ENCODE measurements at regions not wholly inside any gene's neighbourhood (a gene's known extent, or its start where the extent isn't known, plus 50 kb on each side); places are given as distances from the start of the nearest gene placed in this dataset.

DNA sequence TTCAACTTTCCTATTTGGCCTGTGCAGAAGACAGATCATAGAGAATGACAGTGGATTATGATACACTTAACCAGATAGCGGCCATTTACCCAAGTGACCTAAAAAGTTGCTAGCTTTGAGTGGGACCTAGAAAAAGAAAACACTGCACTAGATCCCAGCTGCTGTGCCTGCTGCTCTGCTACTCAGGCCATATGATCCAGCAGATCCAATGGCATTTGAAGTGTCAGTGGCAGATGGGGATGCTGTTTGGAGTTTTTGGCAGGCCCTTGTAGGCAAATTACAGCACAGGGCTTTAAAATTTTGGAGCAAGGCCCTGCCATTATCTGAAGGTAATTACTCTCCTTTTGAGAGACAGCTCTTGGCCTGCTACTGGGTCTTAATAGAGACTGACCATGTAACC lies 74.0 kb upstream of the KCNE2 start:
- Mint-ChIP-seq H3K4me1 (no peaks in the 10 kb centered on the region), H3K27me3 (ENCODE audit: low read depth in 3 of 3) (peaks cover 0 to 4% (median 0%) of the 10 kb centered on the region in 3 donors), H3K4me3 (no peak overlapping the region), H3K27ac (no peak overlapping the region), H3K9me3 (peaks cover 7 to 24% (median 9%) of the 10 kb centered on the region in 6 donors), H3K36me3 (peaks cover 0 to 14% (median 11%) of the 10 kb centered on the region in 3 donors)
- no peak for DNase-seq

DNA sequence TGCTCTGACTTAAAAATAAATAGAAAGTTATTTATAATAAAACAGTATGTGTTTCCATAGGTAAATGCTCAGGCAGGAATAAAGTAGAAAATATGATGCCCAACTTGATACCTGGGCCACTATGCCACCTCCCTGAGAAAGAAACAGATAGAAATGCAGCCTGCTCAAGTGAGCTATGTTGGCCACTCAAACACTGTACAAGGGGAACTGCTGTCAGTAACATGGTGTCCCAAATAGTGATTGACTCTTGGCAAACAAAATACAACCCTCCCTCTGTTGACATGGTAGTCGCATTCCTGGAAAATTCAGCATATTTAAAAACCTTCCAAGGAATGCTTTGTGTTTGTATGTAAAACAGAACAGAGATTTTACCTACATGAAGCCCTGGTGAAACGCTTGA lies 66.9 kb upstream of the KCNE2 start:
- H3K27ac Mint-ChIP-seq, result no peak overlapping the region
- H3K4me3 Mint-ChIP-seq, result no peak overlapping the region
- peaks cover 4 to 6% (median 4%) of the 10 kb centered on the region in 3 donors for H3K36me3 Mint-ChIP-seq
- no peak for DNase-seq
- peaks cover 0 to 2% (median 2%) of the 10 kb centered on the region in 3 donors for H3K27me3 Mint-ChIP-seq (ENCODE audit: low read depth in 3 of 3)
- no peaks in the 10 kb centered on the region for H3K4me1 Mint-ChIP-seq
- H3K9me3 Mint-ChIP-seq, result no peaks in the 10 kb centered on the region

DNA sequence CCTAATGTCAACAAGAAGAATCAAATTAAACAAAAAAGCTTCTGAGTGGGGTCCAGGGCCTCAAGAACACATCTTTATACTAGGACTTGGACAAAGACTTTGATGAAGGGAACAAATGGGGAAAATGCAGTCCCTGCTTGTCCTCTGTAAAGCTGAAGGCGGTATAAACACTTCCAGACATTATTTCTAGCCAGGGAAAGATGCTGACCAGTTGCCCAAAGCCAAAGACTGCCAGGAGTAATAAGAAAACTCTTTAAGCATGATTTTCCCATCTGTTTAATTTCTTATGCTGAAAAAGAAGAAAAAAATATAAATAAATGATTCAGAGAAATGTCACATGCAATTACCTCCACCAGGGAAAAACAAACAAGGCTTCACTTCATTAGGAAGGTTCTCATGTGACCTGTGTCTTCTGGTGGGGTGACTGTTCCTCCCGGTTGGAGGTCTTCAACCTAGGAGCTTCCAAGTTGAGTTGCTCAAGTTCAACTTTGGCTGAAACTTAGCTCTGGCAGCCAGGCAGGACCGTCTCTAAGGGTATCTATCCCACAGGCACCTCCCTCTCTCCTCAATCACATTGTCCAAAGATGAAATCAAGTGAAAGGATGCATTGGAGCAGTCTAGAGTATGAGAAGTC lies 65.2 kb upstream of the KCNE2 start:
- H3K4me3 Mint-ChIP-seq, result no peak overlapping the region
- peaks cover 0 to 2% (median 0%) of the 10 kb centered on the region in 3 donors for H3K27me3 Mint-ChIP-seq (ENCODE audit: low read depth in 3 of 3)
- peaks cover 4 to 6% (median 4%) of the 10 kb centered on the region in 3 donors for H3K36me3 Mint-ChIP-seq
- no peak for DNase-seq
- H3K27ac Mint-ChIP-seq, result no peak overlapping the region
- H3K9me3 Mint-ChIP-seq, result no peaks in the 10 kb centered on the region
- H3K4me1 Mint-ChIP-seq, result no peaks in the 10 kb centered on the region

DNA sequence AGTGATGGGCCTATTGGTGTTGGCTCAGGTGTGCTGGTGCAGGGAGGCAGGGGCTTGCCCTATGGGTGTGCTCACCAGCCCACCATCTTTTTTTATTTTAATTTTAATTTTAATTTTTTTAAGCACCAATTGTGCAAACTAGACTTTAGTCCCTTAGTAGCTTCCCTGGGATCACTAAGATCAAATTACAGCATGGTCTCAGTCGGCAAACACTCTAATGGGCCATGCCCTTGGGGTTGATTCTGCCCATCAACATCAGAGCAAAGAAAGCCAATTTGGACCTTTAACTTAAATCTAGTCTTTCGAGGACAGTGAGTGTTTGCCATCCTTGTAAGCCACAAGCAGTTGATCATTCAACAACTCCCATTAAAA lies 64.7 kb upstream of the KCNE2 start:
- Mint-ChIP-seq H3K27ac (no peak overlapping the region), H3K27me3 (ENCODE audit: low read depth in 3 of 3) (peaks cover 0 to 2% (median 0%) of the 10 kb centered on the region in 3 donors), H3K36me3 (peaks cover 4 to 6% (median 4%) of the 10 kb centered on the region in 3 donors)

DNA sequence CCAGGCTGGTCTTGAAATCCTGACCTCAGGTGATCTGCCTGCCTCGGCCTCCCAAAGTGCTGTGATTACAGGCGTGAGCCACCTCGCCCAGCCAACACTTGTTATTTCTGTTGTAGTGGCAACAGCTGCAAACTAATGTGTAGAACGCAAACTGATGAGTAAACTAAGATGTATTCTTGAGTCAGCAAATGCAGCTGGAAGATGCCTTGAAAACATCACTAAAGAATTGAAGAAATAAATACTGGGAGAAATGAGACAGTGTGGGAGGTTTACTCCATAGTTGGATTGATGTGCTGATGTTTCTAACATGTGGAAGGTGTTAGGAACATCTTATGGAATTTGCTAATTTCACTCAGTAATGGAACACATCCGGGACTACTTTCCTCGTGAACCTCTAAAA lies 61.3 kb upstream of the KCNE2 start:
- H3K4me1 Mint-ChIP-seq, result no peaks in the 10 kb centered on the region
- H3K9me3 Mint-ChIP-seq, result no peaks in the 10 kb centered on the region
- H3K27me3 Mint-ChIP-seq (ENCODE audit: low read depth in 3 of 3), result peaks cover 3 to 6% (median 4%) of the 10 kb centered on the region in 3 donors
- H3K4me3 Mint-ChIP-seq, result no peak overlapping the region
- H3K36me3 Mint-ChIP-seq, result peaks cover 4 to 6% (median 4%) of the 10 kb centered on the region in 3 donors
- no peak for DNase-seq
- no peak overlapping the region for H3K27ac Mint-ChIP-seq

More for the DNA sequence above, 64.7 kb upstream of the KCNE2 start:
- Mint-ChIP-seq H3K4me3 (no peak overlapping the region), H3K9me3 (no peaks in the 10 kb centered on the region), H3K4me1 (no peaks in the 10 kb centered on the region)
- no peak for DNase-seq

DNA sequence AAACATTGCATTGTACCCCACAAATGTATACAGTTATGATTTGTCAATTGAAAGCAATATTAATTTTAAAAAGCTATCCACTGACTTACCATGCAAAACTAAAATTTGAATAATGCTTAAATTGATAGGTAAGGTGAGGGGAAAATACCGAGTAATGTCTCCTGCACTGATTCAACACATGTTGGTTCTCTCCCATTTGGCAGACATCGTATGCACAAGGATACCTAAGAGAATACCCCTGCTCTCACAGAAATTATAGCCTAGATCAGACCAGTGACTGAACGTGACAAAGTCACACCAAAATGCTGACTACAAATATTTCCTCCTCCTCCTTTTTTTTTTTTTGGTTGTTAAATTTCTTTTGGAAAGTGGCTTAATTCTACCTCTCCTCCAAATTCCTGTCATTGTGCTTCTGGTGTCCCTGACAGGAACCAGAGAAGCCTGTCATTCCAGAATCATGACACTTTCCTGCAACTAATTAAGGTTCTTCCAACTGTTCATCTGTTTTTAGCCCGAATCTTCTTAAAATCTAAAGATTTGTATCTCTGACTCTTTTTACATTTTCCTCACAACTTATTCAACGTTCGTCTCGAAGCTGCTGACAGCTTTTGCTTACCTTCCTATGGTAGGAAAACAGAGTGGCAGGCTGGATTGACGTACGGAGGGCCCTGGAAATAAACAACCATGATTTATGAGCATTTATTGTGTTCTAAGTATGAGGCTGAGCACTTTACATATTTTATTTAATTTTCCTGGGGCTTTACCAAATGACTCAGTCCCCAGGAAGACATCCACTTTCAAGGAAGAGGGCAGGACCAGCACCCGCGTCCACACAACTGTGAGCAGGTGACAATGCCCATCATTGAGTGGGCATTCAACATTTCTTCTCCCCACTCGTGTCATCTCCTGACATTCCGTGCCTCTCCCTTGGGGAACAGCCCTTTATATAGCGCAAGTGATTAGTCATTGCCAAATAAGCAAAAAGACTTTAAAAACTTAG lies 57.9 kb upstream of the KCNE2 start:
- H3K4me1 Mint-ChIP-seq, result no peaks in the 10 kb centered on the region
- H3K27me3 Mint-ChIP-seq (ENCODE audit: low read depth in 3 of 3), result peaks cover 3 to 6% (median 5%) of the 10 kb centered on the region in 3 donors
- peaks cover 0 to 3% (median 3%) of the 10 kb centered on the region in 3 donors for H3K36me3 Mint-ChIP-seq
- H3K27ac Mint-ChIP-seq, result no peak overlapping the region
- DNase-seq, result no peak
- H3K4me3 Mint-ChIP-seq, result no peak overlapping the region
- H3K9me3 Mint-ChIP-seq, result peaks cover 0 to 3% (median 0%) of the 10 kb centered on the region in 6 donors

DNA sequence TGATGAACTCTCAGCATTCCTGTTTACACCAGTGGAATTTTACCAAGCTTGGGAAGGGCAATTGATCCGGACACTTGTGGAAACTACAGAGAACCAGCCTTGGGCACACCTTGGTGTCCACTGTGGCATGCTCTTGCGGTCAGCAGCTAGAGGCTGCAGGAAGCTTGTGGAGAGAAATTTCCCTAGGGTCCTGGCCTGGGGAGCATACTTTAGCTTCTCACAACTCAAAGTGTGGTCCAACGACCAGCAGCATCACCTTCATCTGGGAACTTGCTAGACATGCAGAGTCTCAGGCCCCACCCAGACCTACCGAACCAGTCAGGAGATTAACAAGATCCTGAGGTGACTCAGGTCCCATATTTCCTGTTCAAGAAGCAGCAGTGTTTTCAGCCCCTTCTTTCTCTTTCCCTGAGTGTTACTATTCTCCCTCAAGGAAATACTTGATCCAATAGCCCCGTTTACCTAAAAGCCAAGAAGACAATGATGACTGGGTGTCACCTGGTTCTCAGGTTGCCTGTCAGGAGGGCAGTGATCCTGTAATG lies 55.7 kb upstream of the KCNE2 start:
- Mint-ChIP-seq H3K27me3 (ENCODE audit: low read depth in 3 of 3) (peaks cover 3 to 6% (median 3%) of the 10 kb centered on the region in 3 donors), H3K9me3 (peaks cover 0 to 3% (median 0%) of the 10 kb centered on the region in 6 donors), H3K36me3 (no peaks in the 10 kb centered on the region), H3K4me1 (no peaks in the 10 kb centered on the region), H3K27ac (no peak overlapping the region), H3K4me3 (no peak overlapping the region)
- no peak for DNase-seq

DNA sequence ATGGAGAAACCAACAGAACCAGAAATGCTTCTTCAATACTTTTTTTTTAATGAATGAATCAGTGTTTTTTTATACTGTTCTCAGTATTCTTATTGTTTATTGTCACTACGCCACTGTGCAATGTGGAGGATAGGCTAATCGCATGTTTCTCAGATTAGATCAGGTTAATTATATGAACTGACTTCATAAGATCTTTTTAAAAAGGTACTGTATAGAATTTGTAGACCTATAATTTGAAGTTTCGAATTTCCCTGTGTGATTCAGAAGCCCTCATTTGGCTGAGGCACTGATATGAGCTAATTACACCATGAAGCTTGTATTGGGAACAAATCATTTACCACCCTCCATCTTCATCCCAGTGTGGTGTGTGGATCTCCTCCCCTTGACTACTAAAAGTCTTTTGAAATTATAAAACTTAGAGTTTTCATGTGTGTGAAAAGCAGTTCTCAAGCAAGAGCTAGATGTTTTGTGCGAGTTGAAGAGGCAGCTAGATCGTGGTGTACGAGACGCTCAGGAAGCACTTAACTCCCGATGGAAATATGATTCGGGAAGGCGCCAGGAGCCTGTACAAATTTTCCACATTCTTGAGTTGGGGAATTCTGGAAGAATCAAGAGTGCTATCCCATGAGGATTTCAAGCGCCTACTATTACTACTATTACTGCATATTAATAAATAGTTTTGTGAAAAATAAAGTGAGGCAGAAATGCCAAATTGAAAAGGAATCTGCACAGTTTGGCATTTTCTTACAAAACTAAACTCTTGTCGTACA lies 52.1 kb upstream of the KCNE2 start:
- no peak for DNase-seq
- Mint-ChIP-seq H3K36me3 (peaks cover 0 to 4% (median 3%) of the 10 kb centered on the region in 3 donors), H3K4me3 (no peak overlapping the region), H3K27ac (no peak overlapping the region), H3K27me3 (ENCODE audit: low read depth in 3 of 3) (peaks cover 0 to 8% (median 8%) of the 10 kb centered on the region in 3 donors), H3K9me3 (peaks cover 0 to 3% (median 0%) of the 10 kb centered on the region in 6 donors), H3K4me1 (no peaks in the 10 kb centered on the region)

DNA sequence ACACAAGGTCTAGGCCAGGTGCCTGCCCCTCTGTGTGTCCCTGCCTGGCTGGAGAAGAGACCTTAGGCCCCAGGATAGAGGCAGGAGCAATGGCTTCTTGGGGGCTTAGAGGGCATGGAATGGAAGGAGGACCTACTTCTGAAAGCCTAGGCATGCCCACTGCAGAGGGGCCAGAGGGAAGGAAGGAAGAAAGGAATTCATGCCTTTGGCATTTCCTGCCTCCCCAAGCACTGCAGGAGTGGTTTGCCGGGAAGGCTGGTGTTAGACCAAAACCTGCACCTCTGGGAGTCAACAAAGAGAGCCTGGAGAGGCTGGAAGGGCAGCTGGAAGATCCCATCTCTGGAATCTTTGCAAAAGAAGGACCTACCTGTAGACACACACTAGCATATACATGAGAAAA lies 50.7 kb upstream of the KCNE2 start:
- no peak overlapping the region for H3K27ac Mint-ChIP-seq
- H3K36me3 Mint-ChIP-seq, result peaks cover 0 to 4% (median 3%) of the 10 kb centered on the region in 3 donors
- DNase-seq, result no peak
- no peaks in the 10 kb centered on the region for H3K4me1 Mint-ChIP-seq
- peaks cover 3 to 11% (median 6%) of the 10 kb centered on the region in 3 donors for H3K27me3 Mint-ChIP-seq (ENCODE audit: low read depth in 3 of 3)
- peaks cover 0 to 3% (median 0%) of the 10 kb centered on the region in 6 donors for H3K9me3 Mint-ChIP-seq
- H3K4me3 Mint-ChIP-seq, result no peak overlapping the region
